K562 (cell line): ENCODE measurements at regions not wholly inside any gene's neighbourhood (a gene's known extent, or its start where the extent isn't known, plus 50 kb on each side); places are given as distances from the start of the nearest gene placed in this dataset.

Experiments
- CHD7 ChIP-seq: fragments of 200-600 bp; sonication (generic); IDR thresholded peaks from one replicate; pipeline ENCODE4 v1.6.1; 2012; ENCODE audit warnings: mild to moderate bottlenecking, low read depth, low read length, inconsistent platforms
- EP300 ChIP-seq: IDR thresholded peaks from 2 replicates; pipeline ENCODE4 v1.6.1; 2012; ENCODE audit warnings: low read length, improper control_type of control experiment

DNA sequence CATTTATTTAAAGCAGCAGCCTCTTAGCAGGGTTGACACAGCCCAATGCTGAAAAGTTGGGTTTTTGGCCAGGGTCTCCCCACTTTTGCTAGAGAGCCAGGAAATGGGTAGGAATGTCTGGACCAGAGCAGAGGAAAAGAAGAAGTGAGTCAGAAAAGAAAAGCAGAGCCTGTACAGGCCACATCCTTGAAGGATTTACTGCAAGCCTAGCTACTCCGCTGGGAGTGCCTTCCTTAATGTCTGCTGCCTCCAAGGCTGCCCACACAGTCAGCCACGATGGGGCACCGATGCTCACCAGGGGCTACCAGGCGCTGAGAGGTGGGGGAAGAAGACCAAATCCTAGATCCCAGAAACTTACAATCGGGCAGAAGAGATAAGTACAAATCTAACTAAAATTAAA is 139.2 kb downstream of the C12orf75 start:
- TF ChIP-seq CHD7 (no peak), EP300 (no peak)
